HG03378 (cell line): ENCODE measurements at regions not wholly inside any gene's neighbourhood (a gene's known extent, or its start where the extent isn't known, plus 50 kb on each side); places are given as distances from the start of the nearest gene placed in this dataset.

Experiments used
- ATAC-seq: cut with Tn5 transposase; IDR thresholded peaks from one replicate; pipeline ENCODE4 v1.9.1; 2021; ENCODE audit warnings: mild to moderate bottlenecking, moderate library complexity; ENCODE audit not compliant: unreplicated experiment

DNA sequence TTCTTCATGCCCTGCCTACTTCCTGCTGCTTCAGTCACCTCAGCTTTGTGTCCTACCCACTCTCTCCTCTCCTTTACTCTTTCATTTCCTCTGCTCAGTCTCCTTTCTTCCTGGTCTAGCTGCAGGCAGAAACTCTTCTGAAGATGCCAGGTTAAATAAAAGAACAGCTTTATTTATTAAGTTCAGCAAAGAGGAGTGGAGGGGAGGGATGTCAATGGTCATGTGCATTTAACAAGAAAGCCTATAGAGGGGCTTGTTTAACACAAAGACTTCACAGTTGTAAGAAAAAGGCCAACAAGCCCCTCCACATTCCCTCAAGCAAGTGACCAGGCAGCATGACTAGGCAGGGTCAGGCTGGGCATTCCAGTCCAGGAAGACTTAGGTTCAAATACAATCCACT is 609.2 kb downstream of the INSC start:
- no peak for ATAC-seq

DNA sequence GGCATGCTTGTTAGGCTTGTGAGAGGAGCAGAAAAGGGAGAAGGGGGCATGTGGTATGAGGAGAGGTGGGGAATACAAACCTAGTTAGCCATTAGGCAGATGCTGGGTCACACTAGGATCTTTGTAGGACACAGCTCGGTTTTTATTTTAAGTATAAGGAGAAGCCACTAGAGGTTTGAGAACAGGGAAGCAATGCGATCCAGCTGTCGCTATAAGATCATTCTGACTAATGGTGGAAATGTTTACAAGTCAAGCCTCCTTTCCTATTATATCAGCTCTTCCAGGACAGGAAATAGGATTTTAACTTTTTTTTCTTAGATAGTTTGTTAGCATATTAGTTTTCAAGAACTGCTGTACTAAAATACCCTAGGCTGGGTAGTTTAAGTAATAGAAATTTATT is 609.9 kb downstream of the INSC start:
- no peak for ATAC-seq

DNA sequence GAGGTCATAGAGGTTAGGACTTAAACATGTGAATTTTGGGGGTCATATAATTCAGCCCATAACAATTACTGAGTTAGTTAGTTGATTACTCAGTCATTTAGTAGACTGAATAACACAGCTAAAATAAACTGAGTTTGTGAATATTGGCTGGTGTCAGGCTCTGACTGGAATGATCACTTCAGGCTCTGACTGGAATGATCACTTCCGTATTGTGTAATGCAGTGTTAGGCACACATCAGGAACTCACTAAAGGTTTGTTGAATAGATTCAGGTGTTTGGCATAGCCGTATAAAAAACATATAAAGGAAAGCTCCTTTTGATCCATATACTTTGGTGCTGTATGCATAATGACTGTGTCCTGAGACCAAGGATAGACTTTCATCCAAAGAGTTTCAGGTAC is 610.5 kb downstream of the INSC start:
- no peak for ATAC-seq

DNA sequence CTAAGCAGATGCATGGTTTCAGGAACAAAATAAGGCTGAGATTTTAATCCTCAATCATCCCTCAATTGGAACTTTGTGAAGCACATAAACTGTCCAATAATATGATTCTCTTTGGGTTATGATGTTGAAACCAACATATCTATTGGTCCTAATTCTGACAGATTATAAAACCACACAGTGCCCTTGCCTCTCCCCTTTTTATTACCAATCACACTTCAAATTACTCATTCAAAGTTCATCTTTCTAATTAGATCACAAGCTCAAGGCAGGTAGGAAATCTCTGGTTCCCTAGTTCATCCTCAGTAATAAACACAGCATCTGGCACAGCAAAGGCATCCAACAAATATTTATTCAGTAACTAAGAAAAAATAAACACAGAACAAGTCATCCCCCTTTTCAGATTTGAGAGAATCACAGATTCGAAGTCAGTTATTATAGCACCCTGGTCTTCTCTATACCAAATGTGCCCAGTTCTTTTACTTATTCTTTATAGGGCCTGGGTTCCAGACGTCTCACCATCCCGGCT is 611.6 kb downstream of the INSC start:
- no peak for ATAC-seq

GRCh38 chr11:15726893-15727519 is 612.3 kb downstream of the INSC start:
- no peak for ATAC-seq

- ATAC-seq: no peak
These were observed 612.8 kb downstream of the INSC start for GRCh38 chr11:15727520-15727914.

DNA sequence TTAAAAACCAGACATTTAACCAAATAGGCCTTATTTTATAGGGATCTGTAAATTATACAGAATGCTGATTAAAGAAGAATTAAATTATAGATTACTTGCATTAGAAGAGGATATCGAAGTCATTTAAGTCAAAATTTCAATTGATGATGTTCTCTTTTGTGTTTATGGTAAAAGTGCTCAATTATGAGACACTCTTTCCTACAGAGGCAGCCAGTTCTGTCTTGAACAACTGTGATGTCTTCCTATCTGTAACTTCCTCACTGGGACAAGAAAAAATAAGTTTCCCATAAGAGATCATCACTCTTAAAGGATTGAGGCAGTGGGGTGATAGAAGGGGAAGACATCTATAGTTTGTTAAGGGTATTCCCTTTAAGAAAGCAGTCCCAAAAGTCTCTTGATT is 613.5 kb downstream of the INSC start:
- no peak for ATAC-seq

DNA sequence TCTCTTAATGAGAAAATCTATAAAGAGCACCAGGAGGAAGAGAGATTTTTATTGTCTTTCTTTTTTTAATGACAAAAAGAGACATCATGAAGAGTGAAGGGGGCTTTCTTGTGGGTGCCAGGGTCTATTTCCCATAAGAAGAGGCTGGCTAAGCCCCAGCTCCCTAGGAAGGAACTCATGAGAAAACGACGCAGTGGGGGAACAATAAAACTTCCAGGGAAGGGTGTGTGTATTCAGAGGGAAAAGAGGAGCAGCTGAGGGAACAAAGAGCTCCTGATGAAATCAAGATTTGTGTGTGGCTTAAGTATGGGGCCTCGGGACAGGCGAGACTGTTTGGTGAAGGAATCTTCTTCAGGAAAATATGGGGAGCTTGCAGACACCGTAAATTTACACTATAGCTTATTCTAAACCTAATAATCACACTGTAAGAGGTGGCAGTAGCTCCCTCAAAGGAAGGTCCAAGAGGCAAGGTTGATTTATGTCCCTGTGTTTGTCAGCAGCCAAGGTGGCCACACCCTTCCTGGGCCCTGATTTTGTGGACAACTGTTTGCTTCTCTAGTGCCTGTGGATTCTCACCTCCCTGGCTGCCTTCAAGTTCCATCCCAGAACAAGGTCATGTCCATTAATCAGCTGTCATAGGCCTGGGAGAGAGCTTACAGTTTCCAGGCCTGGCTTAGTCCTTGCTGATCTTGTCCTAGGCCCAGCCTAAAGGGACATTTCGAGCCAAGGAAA is 615.7 kb downstream of the INSC start:
- no peak for ATAC-seq

GRCh38 chr11:15730995-15731385 is 616.3 kb downstream of the INSC start:
- ATAC-seq: no peak

DNA sequence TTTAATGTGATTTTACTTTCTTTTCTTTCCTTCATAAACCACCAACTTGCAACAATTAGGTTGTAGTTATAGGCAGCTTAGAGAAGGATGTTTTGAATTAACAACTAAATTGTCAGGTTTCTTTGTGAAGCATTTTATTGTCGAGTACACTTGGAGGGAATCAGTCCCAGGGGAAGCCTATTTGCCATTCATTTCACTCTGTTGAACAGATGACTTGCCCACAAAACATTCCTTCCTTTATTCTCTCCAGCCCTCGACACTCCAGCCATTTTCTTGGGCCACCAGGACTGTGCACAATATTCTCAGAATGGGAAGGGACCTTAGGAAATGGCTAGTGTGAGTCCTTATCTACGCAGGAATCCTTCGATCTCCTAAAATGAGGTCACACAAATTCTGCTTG is 620.6 kb downstream of the SOX6 start:
- ATAC-seq: no peak

DNA sequence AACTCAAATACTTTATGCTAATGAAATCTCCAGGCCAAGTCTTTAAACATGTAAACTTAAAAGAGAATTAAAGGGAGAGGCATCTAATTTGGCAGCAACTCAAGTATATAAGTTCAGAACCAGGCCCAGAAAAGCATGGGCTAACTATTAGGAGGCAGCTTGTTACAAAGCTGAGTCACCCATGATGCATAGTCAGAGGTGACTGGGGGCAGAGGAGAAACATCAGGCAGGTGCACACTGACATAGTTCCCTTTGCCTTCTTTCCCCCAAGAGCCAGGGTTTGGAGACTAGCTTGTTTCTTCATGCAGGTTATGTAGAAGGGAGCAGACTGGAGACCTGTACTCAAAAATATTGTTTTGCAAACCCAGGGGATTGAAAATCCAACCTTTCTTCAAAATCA is 619.0 kb downstream of the SOX6 start:
- no peak for ATAC-seq

GRCh38 chr11:15738931-15739330 is 617.4 kb downstream of the SOX6 start:
- no peak for ATAC-seq

GRCh38 chr11:15742626-15743519 is 613.5 kb downstream of the SOX6 start:
- no peak for ATAC-seq

GRCh38 chr11:15744693-15745092 is 611.7 kb downstream of the SOX6 start:
- ATAC-seq: no peak

- no peak for ATAC-seq
These were observed 611.1 kb downstream of the SOX6 start for GRCh38 chr11:15745266-15745665.

- ATAC-seq: no peak
These were observed 608.7 kb downstream of the SOX6 start for GRCh38 chr11:15747671-15748070.

DNA sequence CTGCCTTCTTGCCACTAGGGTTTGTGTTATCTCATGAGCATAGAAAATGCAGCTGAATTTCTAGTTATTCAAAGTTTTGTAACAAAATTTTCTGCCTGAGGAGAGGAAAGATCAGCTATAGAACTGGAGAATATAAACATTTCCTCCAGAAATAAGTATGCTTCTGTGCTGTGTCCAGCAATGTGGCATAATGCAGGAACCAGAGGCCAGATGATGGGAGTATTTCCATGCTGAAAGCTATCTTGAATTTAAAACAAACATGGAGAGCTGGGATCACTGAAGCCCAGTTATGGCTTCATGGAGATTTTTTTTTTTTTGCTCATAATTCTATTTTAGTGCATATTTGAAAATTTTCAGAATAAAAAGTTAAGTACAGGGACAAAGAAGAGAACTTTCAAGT is 608.2 kb downstream of the SOX6 start:
- no peak for ATAC-seq

DNA sequence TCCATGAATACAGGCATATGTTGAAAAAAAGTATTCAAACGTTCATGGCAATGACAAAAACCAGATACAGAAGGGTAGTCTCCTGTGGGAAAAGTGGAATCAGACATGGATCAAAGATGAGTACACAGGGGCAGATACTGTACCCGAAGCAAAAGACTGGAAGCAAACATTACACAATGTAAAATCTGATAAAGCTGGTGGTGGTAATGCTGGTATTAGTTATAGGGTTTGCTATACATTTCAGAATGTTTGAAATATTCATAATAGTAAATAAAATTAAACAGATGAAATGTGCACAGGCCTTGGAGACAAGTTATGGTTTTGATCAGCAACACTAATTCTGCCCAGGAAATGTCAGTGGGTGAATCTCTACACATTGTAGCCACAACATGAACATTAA is 607.6 kb downstream of the SOX6 start:
- ATAC-seq: no peak

GRCh38 chr11:15750535-15751308 is 605.6 kb downstream of the SOX6 start:
- ATAC-seq: no peak

GRCh38 chr11:15754221-15754620 is 602.1 kb downstream of the SOX6 start:
- ATAC-seq: no peak
